Adrenal gland (tissue), 5 donors: ENCODE measurements at regions not wholly inside any gene's neighbourhood (a gene's known extent, or its start where the extent isn't known, plus 50 kb on each side); places are given as distances from the start of the nearest gene placed in this dataset.

ENCODE experiments used
- POLR2A ChIP-seq, 2 donors: fragments of 450-650 bp; IDR thresholded peaks; one replicate each; pipeline ENCODE4 v1.6.1; 2017; ENCODE audit warnings: antibody characterized with exemption in 2 of 2, mild to moderate bottlenecking in 2 of 2, moderate library complexity in 1 of 2
- TF ChIP-seq, protein P1 (sequence below), 6 experiments: fragments of 450-650 bp in 4 of 6; fragments of 200-600 bp in 2 of 6; sonication (generic) in 1 of 6; IDR thresholded peaks; 1 replicate in 5 of 6; 2 replicates in 1 of 6; pipeline versions ENCODE4 v1.5.1 to v1.8.0; 2016 to 2021; ENCODE audit warnings: antibody characterized with exemption in 6 of 6, mild to moderate bottlenecking in 2 of 6, moderate library complexity in 1 of 6
- donor health status: DM: no; HTN: no; CAD: no.

DNA sequence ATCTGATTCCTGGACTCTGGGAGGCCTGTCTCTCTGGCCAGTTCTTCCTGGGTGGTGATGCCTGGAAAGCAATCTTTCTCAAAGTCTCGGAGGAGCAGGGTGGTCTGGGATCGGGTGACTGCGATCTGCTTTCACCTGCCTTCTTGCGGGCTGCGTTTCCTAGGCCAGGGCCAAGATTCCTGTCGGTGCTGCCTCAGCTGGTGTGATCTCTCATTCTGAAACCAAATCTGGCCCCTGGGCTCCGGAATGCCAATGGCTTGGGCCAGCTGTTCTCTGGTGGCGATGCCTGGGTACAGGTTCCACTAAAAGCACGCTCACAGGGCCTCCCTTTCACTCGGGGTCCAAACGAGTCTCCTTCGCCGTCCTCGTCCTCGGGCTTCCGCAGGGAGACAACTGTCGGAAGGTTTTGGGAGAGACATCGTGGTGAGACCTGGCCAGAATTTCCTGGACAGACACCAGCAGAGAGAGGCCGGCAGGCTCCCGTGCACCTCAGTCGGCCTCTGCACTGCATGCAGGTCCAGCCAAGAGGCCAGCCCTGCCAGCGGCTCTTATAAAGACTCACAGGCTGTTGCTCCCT, 187.1 kb downstream of the ALG10 start:
- TF ChIP-seq, protein P1, sequence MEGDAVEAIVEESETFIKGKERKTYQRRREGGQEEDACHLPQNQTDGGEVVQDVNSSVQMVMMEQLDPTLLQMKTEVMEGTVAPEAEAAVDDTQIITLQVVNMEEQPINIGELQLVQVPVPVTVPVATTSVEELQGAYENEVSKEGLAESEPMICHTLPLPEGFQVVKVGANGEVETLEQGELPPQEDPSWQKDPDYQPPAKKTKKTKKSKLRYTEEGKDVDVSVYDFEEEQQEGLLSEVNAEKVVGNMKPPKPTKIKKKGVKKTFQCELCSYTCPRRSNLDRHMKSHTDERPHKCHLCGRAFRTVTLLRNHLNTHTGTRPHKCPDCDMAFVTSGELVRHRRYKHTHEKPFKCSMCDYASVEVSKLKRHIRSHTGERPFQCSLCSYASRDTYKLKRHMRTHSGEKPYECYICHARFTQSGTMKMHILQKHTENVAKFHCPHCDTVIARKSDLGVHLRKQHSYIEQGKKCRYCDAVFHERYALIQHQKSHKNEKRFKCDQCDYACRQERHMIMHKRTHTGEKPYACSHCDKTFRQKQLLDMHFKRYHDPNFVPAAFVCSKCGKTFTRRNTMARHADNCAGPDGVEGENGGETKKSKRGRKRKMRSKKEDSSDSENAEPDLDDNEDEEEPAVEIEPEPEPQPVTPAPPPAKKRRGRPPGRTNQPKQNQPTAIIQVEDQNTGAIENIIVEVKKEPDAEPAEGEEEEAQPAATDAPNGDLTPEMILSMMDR (IDR thresholded peaks at IDR 0.05), result no peak
- TF ChIP-seq POLR2A (IDR thresholded peaks at IDR 0.05), result no peak
